ENCODE measurements at regions not wholly inside any gene's neighbourhood (a gene's known extent, or its start where the extent isn't known, plus 50 kb on each side); places are given as distances from the start of the nearest gene placed in this dataset.

DNA sequence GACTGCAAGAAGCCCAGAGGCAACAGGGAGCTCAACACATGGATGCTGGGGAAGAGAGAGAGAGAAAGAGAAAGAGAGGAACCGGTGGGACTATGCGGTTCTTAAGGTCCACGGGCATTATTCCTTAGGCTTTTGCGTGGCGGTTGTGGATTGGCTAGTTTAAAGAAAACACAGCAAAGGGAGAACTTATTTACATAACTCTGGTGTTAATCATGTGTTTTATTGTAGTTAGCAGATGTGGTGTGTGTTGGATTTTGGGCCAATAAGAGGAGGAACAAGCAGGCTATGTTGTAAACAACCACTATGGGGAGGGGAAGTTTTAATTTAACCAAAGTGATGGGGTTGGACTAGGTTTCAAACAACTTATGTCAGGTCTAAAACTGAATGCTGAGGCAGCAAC is 275.3 kb upstream of the KLF12 start:
- TF ChIP-seq, protein P1, sequence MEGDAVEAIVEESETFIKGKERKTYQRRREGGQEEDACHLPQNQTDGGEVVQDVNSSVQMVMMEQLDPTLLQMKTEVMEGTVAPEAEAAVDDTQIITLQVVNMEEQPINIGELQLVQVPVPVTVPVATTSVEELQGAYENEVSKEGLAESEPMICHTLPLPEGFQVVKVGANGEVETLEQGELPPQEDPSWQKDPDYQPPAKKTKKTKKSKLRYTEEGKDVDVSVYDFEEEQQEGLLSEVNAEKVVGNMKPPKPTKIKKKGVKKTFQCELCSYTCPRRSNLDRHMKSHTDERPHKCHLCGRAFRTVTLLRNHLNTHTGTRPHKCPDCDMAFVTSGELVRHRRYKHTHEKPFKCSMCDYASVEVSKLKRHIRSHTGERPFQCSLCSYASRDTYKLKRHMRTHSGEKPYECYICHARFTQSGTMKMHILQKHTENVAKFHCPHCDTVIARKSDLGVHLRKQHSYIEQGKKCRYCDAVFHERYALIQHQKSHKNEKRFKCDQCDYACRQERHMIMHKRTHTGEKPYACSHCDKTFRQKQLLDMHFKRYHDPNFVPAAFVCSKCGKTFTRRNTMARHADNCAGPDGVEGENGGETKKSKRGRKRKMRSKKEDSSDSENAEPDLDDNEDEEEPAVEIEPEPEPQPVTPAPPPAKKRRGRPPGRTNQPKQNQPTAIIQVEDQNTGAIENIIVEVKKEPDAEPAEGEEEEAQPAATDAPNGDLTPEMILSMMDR (IDR thresholded peaks at IDR 0.05 in 4 of 5, conservative IDR thresholded peaks at IDR 0.05 in 1 of 5) = no peak
- no peak for TF ChIP-seq POLR2A (IDR thresholded peaks at IDR 0.05)
- Histone ChIP-seq H3K36me3 (no peaks in the 10 kb centered on the region), H3K4me1 (no peaks in the 10 kb centered on the region), H3K27ac (no peak overlapping the region), H3K27me3 (no peaks in the 10 kb centered on the region), H3K4me3 (no peak overlapping the region), H3K9me3 (no peaks in the 10 kb centered on the region)
- ATAC-seq = no peak
- no peak for DNase-seq
- in situ Hi-C loops (cut with MboI; ENCODE audit: low sequenced_read_pairs in 4 of 4) = no loop called here
- intact Hi-C loops (cut with DNase I; ENCODE audit: low total_unique reads) = no loop called here

GRCh38 chr13:74406420-74406819 is 272.2 kb upstream of the KLF12 start:
- H3K4me1 ChIP-seq = no peaks in the 10 kb centered on the region
- H3K27ac ChIP-seq = no peak overlapping the region
- no peaks in the 10 kb centered on the region for H3K27me3 ChIP-seq
- no peaks in the 10 kb centered on the region for H3K9me3 ChIP-seq
- H3K4me3 ChIP-seq = no peak overlapping the region
- in situ Hi-C loops (cut with MboI; ENCODE audit: low sequenced_read_pairs in 4 of 4) = no loop called here
- intact Hi-C loops (cut with DNase I; ENCODE audit: low total_unique reads) = no loop called here
- no peak for DNase-seq
- H3K36me3 ChIP-seq = no peaks in the 10 kb centered on the region
- no peak for TF ChIP-seq POLR2A (IDR thresholded peaks at IDR 0.05)
- TF ChIP-seq, protein P1 (IDR thresholded peaks at IDR 0.05 in 4 of 5, conservative IDR thresholded peaks at IDR 0.05 in 1 of 5) = no peak
- no peak for ATAC-seq

- no peak overlapping the region for H3K27ac ChIP-seq
- no peaks in the 10 kb centered on the region for H3K36me3 ChIP-seq
- TF ChIP-seq POLR2A (IDR thresholded peaks at IDR 0.05) = no peak
- TF ChIP-seq, protein P1 (IDR thresholded peaks at IDR 0.05 in 4 of 5, conservative IDR thresholded peaks at IDR 0.05 in 1 of 5) = no peak
- no peaks in the 10 kb centered on the region for H3K9me3 ChIP-seq
- no peaks in the 10 kb centered on the region for H3K27me3 ChIP-seq
- DNase-seq (no peak), ATAC-seq (no peak)
- in situ Hi-C loops (cut with MboI; ENCODE audit: low sequenced_read_pairs in 4 of 4) = no loop called here
- H3K4me1 ChIP-seq = no peaks in the 10 kb centered on the region
- intact Hi-C loops (cut with DNase I; ENCODE audit: low total_unique reads) = no loop called here
- H3K4me3 ChIP-seq = no peak overlapping the region
Measured at GRCh38 chr13:74398599-74398998, 264.4 kb upstream of the KLF12 start.

DNA sequence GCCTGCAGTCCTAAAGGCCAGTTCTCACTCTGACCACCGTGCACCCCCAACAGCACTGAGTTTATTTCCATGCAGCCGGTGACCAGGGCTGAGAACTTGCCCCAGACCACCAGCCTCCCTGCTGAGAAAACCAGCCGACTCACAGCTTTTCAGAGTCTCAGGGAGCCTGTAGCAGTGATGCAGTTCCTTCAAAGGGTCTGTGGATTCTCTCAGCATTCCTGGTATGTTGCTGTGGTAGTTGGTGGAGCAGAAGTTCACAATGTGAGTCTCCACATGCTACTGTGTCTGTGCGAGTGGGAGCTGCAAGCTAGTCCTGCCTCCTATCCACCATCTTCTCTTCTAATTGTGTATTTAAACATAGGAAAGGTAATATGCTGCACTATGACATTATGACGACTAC is 254.9 kb upstream of the KLF12 start:
- H3K36me3 ChIP-seq = no peaks in the 10 kb centered on the region
- DNase-seq = no peak
- no peaks in the 10 kb centered on the region for H3K27me3 ChIP-seq
- ATAC-seq = no peak
- in situ Hi-C loops (cut with MboI; ENCODE audit: low sequenced_read_pairs in 4 of 4) = no loop called here
- H3K9me3 ChIP-seq = peaks cover 0 to 4% (median 0%) of the 10 kb centered on the region in 3 donors
- no peak overlapping the region for H3K27ac ChIP-seq
- intact Hi-C loops (cut with DNase I; ENCODE audit: low total_unique reads) = no loop called here
- no peak for TF ChIP-seq POLR2A (IDR thresholded peaks at IDR 0.05)
- TF ChIP-seq, protein P1 (IDR thresholded peaks at IDR 0.05 in 4 of 5, conservative IDR thresholded peaks at IDR 0.05 in 1 of 5) = no peak
- no peak overlapping the region for H3K4me3 ChIP-seq
- H3K4me1 ChIP-seq = no peaks in the 10 kb centered on the region

GRCh38 chr13:74388626-74389025 is 254.4 kb upstream of the KLF12 start:
- TF ChIP-seq, protein P1 (IDR thresholded peaks at IDR 0.05 in 4 of 5, conservative IDR thresholded peaks at IDR 0.05 in 1 of 5) = no peak
- no peak for TF ChIP-seq POLR2A (IDR thresholded peaks at IDR 0.05)
- no peaks in the 10 kb centered on the region for H3K27me3 ChIP-seq
- H3K9me3 ChIP-seq = peaks cover 0 to 4% (median 0%) of the 10 kb centered on the region in 3 donors
- no peaks in the 10 kb centered on the region for H3K4me1 ChIP-seq
- DNase-seq (no peak), ATAC-seq (no peak)
- H3K27ac ChIP-seq = no peak overlapping the region
- intact Hi-C loops (cut with DNase I; ENCODE audit: low total_unique reads) = no loop called here
- H3K4me3 ChIP-seq = no peak overlapping the region
- H3K36me3 ChIP-seq = no peaks in the 10 kb centered on the region
- in situ Hi-C loops (cut with MboI; ENCODE audit: low sequenced_read_pairs in 4 of 4) = no loop called here

Data from gastrocnemius medialis (tissue), 4 donors.